ENCODE measurements at regions not wholly inside any gene's neighbourhood (a gene's known extent, or its start where the extent isn't known, plus 50 kb on each side); places are given as distances from the start of the nearest gene placed in this dataset.

DNA sequence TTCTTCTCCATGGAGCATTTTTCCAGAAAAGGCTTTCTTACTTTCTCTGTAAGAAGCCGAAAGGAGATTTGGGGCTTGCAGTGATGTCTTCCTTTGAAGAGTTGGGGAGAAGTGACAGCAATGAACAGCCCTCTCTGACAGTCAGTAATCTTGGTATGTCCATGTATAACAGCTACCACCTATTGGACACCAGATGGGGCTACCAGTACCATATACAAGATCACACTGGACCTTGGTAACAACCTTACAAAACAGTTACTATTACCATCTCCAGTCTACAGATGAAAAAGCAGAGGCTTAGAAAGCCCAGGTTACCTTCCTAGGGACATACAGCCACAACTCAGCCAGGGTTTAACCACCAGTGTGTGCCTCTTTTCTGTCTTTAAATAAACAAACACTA, 272.7 kb upstream of the TRPC7 start:
- no peak overlapping the region for H3K4me3 ChIP-seq
- H3K36me3 ChIP-seq = no peaks in the 10 kb centered on the region
- H3K27me3 ChIP-seq = peaks cover 16% of the 10 kb centered on the region
- H3K9me3 ChIP-seq = no peaks in the 10 kb centered on the region
- no peak for DNase-seq

GRCh38 chr5:136636001-136636400, 270.7 kb upstream of the TRPC7 start:
- Histone ChIP-seq H3K9me3 (no peaks in the 10 kb centered on the region), H3K36me3 (no peaks in the 10 kb centered on the region), H3K27me3 (peaks cover 17% of the 10 kb centered on the region), H3K4me3 (no peak overlapping the region)
- DNase-seq = no peak

GRCh38 chr5:136631186-136631585, 265.8 kb upstream of the TRPC7 start:
- no peak overlapping the region for H3K4me3 ChIP-seq
- H3K27me3 ChIP-seq = peaks cover 10% of the 10 kb centered on the region
- H3K36me3 ChIP-seq = no peaks in the 10 kb centered on the region
- H3K9me3 ChIP-seq = no peaks in the 10 kb centered on the region
- peak; percentile 6 for DNase-seq

DNA sequence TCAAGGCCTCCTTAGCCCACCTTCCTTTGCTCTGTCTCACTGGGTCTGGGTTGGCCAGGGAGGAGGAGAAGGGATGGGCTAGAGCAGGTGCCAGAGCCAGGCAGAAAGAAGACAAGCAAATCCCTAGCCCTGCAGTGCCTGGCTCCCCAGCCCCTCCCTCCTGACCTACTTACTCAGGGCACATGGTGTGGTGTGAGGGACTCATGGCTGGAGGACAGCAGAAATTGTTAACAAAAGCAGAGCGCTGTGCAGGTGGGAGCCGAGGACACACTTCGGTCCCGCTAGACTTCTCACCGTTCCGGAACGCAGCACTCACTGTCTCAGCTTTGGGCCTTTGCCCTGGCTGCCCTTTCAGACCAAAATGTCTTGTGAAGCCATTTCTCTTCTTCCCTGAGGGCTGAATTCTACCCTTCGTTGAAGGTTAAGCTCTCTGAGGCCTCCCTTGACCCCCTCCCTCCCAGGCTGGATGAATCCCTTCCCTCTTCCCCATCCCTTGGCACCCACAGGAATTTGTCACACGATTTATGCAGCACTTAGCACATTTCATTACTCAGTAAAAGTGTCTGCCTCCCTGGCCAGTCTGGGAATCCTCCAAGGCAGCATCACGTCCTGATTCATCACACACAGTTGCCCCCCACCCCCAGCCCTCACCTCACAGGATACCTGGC, 263.9 kb upstream of the TRPC7 start:
- DNase-seq = peak; percentile 4
- Histone ChIP-seq H3K4me3 (no peak overlapping the region), H3K27me3 (peaks cover 7% of the 10 kb centered on the region), H3K36me3 (no peaks in the 10 kb centered on the region), H3K9me3 (no peaks in the 10 kb centered on the region)

- Histone ChIP-seq H3K36me3 (no peaks in the 10 kb centered on the region), H3K9me3 (no peaks in the 10 kb centered on the region), H3K27me3 (no peaks in the 10 kb centered on the region), H3K4me3 (no peak overlapping the region)
- DNase-seq = no peak
Measured at GRCh38 chr5:136626531-136626930, 261.2 kb upstream of the TRPC7 start.

GRCh38 chr5:136622747-136623146, 257.4 kb upstream of the TRPC7 start:
- DNase-seq = peak; percentile 30
- no peaks in the 10 kb centered on the region; the same call in 1 of the 2 replicates for H3K27me3 ChIP-seq
- no peak overlapping the region for H3K4me3 ChIP-seq
- no peaks in the 10 kb centered on the region for H3K9me3 ChIP-seq
- H3K36me3 ChIP-seq = no peaks in the 10 kb centered on the region

DNA sequence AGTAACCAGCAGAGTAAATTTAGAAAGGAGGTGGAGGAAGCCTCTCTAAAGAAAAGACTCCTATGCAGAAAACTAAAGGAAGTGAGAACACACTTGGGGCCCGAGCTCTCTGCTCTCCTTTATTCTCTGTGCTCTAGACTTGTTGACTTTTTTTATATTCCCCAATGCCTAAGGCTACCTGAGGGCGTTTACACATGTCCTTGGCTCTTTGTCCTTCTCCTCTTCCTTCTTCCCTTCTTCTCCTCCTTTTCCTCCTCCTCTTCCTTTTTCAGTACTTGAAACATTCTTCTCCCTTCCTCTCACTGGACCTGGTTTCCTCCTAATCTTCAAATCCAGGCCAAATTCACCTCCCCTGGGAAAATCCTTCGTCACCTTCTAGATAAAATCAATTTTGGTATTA, 256.4 kb upstream of the TRPC7 start:
- no peak for DNase-seq
- no peak overlapping the region for H3K4me3 ChIP-seq
- no peaks in the 10 kb centered on the region for H3K36me3 ChIP-seq
- H3K9me3 ChIP-seq = no peaks in the 10 kb centered on the region
- no peaks in the 10 kb centered on the region; the same call in 1 of the 2 replicates for H3K27me3 ChIP-seq

- no peak overlapping the region for H3K4me3 ChIP-seq
- no peaks in the 10 kb centered on the region for H3K9me3 ChIP-seq
- no peaks in the 10 kb centered on the region; the same call in 1 of the 2 replicates for H3K27me3 ChIP-seq
- no peaks in the 10 kb centered on the region for H3K36me3 ChIP-seq
- DNase-seq = no peak
Measured at GRCh38 chr5:136620621-136621020, 255.3 kb upstream of the TRPC7 start.

GRCh38 chr5:136620016-136620419, 254.7 kb upstream of the TRPC7 start:
- DNase-seq = peak; percentile 23
- Histone ChIP-seq H3K36me3 (no peaks in the 10 kb centered on the region), H3K9me3 (no peaks in the 10 kb centered on the region), H3K27me3 (no peaks in the 10 kb centered on the region; the same call in 1 of the 2 replicates), H3K4me3 (no peak overlapping the region)

- no peak overlapping the region for H3K4me3 ChIP-seq
- DNase-seq = no peak
- H3K27me3 ChIP-seq = no peaks in the 10 kb centered on the region; the same call in 1 of the 2 replicates
- no peaks in the 10 kb centered on the region for H3K9me3 ChIP-seq
- H3K36me3 ChIP-seq = no peaks in the 10 kb centered on the region
Measured at GRCh38 chr5:136619556-136619955, 254.2 kb upstream of the TRPC7 start.

DNA sequence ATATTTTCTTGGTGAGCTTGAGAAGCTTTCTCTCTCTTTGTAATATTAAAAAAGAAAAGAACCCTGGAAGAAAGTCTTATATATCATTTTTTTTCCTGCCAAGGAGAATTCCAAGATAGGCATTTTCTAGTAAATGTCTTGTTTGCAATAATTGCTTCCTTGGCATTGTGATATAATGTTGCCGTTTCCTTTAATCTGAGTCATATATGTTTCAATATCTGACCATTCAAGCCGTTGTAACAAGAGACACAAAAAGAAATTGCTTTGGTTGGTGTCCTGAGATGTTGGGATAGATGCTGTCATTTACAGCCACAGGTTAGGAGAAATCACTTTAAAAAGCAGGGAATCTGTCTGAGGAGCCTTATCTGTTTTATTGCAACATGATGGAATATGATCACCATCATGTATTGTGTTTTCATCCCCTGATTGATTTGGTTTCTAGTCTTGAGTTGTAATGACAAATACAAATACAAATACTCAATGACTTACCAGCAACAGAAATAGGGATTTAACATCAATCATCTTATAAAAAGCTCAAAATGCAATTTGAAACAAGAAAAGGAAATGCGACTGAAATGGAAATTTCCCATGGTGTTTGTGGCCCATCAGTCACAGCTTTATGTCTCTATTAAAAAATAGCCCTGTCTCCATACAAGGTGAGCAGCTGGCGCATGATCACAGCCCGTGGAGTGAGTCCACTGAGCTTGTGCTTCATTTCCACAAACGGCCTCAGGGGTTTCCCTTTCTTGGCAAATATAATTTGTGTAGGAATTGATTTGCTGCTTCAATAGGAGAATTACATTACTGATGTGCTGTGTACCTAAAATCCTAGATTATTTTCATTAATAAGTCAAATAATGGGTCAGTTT, 250.1 kb upstream of the TRPC7 start:
- DNase-seq = no peak
- Histone ChIP-seq H3K9me3 (no peaks in the 10 kb centered on the region; the same call in 1 of the 2 replicates), H3K27me3 (no peaks in the 10 kb centered on the region; the same call in 1 of the 2 replicates)

GRCh38 chr5:136613230-136613629, 247.9 kb upstream of the TRPC7 start:
- DNase-seq = no peak

More for the DNA sequence above, 250.1 kb upstream of the TRPC7 start:
- Histone ChIP-seq H3K4me3 (no peak overlapping the region), H3K36me3 (no peaks in the 10 kb centered on the region)

GRCh38 chr5:136605638-136606037, 240.3 kb upstream of the TRPC7 start:
- no peak for DNase-seq
- Histone ChIP-seq H3K9me3 (peaks cover 23% of the 10 kb centered on the region), H3K27me3 (peaks cover 3% of the 10 kb centered on the region; the same call in 1 of the 2 replicates), H3K4me3 (no peak overlapping the region), H3K36me3 (no peaks in the 10 kb centered on the region)

More at GRCh38 chr5:136613230-136613629, 247.9 kb upstream of the TRPC7 start:
- H3K4me3 ChIP-seq = no peak overlapping the region
- no peaks in the 10 kb centered on the region for H3K36me3 ChIP-seq
- no peaks in the 10 kb centered on the region; the same call in 1 of the 2 replicates for H3K27me3 ChIP-seq
- no peaks in the 10 kb centered on the region; the same call in 1 of the 2 replicates for H3K9me3 ChIP-seq

GRCh38 chr5:136600306-136600705, 235.0 kb upstream of the TRPC7 start:
- Histone ChIP-seq H3K9me3 (peaks cover 28% of the 10 kb centered on the region), H3K36me3 (no peaks in the 10 kb centered on the region)
- no peak for DNase-seq

GRCh38 chr5:136598802-136599404, 233.6 kb upstream of the TRPC7 start:
- Histone ChIP-seq H3K4me3 (no peak overlapping the region), H3K36me3 (no peaks in the 10 kb centered on the region), H3K27me3 (0 out of 2 replicates have a peak, but pooled peaks cover 3% of the 10 kb centered on the region), H3K9me3 (peaks cover 21% of the 10 kb centered on the region)
- DNase-seq = peak; percentile 10

More at GRCh38 chr5:136600306-136600705, 235.0 kb upstream of the TRPC7 start:
- Histone ChIP-seq H3K27me3 (peaks cover 7% of the 10 kb centered on the region; the same call in 1 of the 2 replicates), H3K4me3 (no peak overlapping the region)

GRCh38 chr5:136594416-136594815, 229.1 kb upstream of the TRPC7 start:
- Histone ChIP-seq H3K9me3 (peaks cover 5% of the 10 kb centered on the region; the same call in 1 of the 2 replicates), H3K27me3 (peaks cover 11% of the 10 kb centered on the region; the same call in 1 of the 2 replicates)

DNA sequence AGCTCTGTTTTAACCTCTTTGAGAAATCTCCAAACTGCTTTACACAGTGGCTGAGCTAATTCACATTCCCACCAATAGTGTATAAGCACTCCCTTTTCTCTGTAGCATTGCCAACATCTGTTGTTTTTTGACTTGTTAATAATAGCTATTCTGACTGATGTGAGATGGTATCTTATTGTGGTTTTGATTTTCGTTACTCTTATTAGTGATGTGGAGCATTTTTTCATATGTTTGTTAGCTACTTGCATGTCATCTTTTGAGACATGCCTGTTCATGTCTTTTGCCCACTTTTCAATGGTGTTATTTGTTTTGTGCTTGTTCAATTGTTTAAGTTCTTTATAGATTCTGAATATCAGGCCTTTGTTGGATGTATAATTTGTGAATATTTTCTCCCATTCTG, 225.2 kb upstream of the TRPC7 start:
- DNase-seq = no peak
- Histone ChIP-seq H3K4me3 (no peak overlapping the region), H3K9me3 (peaks cover 5% of the 10 kb centered on the region; the same call in 1 of the 2 replicates), H3K27me3 (peaks cover 38% of the 10 kb centered on the region), H3K36me3 (no peaks in the 10 kb centered on the region)

More at GRCh38 chr5:136594416-136594815, 229.1 kb upstream of the TRPC7 start:
- DNase-seq = no peak
- Histone ChIP-seq H3K4me3 (no peak overlapping the region), H3K36me3 (no peaks in the 10 kb centered on the region)

Data from MG63 (cell line).